Stimulated activated CD8-positive, alpha-beta memory T cell treated with anti-CD3 and anti-CD28 coated beads, Interleukin-15, amount 100 ng/mL, for 1 hour (primary cell): ENCODE measurements at regions not wholly inside any gene's neighbourhood (a gene's known extent, or its start where the extent isn't known, plus 50 kb on each side); places are given as distances from the start of the nearest gene placed in this dataset.

Source experiments
- DNase-seq: peaks from one replicate; pipeline ENCODE4 v3.0.0-alpha.2; 2020; ENCODE audit warnings: low read depth

- no peak for DNase-seq
These were observed 1523.7 kb upstream of the PIK3C3 start for GRCh38 chr18:40431071-40431985.

- no peak for DNase-seq
These were observed 1531.7 kb upstream of the PIK3C3 start for GRCh38 chr18:40423291-40423690.

- no peak for DNase-seq
These were observed 1534.4 kb upstream of the PIK3C3 start for GRCh38 chr18:40420675-40421074.

DNA sequence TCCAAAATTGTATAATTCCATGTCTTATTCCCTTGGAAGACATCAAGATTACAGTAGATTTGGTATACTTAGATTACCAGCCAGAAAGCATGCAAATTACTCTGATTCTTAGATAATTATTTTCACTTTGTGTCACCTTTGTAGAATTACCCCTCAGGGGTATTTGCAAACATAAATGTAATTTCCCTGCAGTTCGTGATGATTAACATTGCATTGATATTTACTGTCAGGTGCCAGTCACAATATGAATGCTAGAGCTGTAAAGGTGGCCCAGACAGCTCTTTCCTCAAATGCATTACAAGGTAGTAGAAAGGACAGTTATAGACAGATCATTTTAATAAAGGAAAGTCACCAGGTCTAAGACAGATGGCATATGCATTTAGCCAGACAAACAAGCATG, 1537.5 kb upstream of the PIK3C3 start:
- no peak for DNase-seq

DNA sequence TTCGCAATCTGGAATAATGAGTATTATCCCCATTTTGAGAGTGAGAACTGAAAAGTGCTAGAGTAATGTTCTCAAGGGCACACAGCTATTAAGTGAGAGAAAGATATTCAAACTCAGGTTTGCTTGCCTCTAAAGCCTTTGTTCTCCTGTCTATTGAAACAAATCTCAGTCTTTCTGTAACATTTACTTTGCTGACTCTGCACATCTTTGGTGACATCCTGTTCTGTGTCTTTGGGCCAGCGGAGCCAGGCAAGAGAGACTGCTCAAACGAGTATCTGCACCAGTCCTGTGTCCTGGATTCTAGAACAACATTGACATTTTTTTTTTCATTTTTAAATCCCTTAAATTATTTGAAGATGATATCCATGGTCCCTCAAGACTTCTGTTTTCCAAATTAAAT, 1539.2 kb upstream of the PIK3C3 start:
- no peak for DNase-seq

- no peak for DNase-seq
These were observed 1539.8 kb upstream of the PIK3C3 start for GRCh38 chr18:40415176-40415791.

DNA sequence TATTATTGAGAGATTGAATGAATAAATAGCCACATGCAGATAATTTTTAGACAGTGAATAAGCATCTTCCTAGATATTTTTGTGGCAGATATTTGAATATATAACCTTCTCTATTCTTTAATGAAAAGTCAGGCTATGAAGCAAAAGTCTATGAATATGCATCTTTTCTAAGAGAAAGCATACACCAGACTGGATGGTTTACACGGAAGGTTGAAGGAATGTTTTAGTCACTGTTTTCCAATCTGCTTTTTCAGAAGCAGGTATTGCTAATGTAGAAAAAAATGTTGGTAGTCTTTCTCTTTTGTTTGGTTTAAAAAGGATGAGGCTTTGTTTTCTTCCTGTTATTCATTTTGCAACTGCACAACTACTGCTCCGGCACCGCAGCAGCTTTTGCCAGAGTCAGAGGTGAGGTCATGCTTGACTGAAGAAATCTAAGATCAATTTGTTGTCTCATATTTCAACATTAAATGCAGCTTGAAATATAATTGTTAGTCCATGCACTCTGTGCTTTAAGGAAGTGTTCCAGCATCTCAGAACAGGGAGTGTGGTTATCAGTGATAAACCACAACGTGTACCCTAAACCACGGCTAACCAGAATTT, 1540.8 kb upstream of the PIK3C3 start:
- DNase-seq, result no peak

DNA sequence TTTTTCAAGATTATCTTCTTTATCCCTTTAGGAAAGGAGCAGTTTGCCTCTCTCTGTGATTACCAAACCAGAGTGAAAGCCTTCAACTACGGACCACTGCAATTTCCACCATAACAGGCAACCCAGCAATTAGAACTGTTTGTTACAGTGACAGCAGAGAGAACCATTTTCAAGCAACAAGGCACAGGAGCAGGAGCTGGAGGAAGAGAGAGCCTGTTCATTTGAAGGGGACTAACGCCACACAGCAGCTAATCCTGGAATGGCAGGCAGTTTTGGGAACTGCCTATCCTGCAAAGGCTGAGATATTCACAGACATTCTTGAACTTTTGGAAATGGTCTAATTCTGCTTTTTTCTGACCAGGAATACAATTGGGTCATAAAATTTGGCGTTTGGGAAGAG, 1541.9 kb upstream of the PIK3C3 start:
- no peak for DNase-seq

DNA sequence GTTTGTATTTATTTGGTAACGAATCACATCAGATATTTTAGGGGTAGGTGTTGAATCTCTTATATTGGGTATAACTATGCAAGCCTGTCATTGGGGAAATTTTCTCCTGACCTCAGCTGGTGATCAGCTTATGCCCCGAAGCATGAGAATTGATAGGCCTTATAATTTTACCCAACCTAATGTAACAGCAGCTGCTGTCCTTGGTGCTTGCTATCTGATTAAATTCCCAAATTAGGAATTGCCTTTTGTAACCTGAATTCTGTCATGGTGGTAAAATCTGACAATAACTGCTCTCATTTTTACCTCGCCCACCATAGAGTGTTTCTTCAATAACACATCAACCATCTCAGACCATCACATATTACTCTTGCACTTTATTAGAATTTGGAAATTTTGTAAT, 1542.6 kb upstream of the PIK3C3 start:
- no peak for DNase-seq

GRCh38 chr18:40407909-40408308, 1547.1 kb upstream of the PIK3C3 start:
- DNase-seq, result no peak

DNA sequence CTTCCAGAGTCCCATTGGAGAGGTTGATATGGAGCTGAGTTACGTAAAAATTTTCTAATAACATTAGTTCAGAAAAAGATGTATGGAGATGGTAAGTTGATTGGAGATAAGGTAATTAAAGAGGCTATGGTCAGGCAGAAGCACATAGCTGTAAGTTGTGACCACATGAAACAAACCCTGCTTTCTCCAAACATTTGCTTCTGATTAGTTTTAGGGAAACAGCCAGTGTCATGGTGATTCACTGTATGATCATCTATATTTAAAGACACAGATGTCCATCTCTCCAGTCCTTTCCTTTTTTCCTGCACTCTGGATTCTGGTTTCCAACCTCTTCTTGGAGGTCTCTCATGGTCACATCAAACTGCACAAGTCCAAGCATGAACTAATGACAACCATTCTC, 1550.8 kb upstream of the PIK3C3 start:
- no peak for DNase-seq

- no peak for DNase-seq
These were observed 1553.0 kb upstream of the PIK3C3 start for GRCh38 chr18:40402052-40402451.

- DNase-seq, result no peak
These were observed 1566.9 kb upstream of the PIK3C3 start for GRCh38 chr18:40388121-40388520.

GRCh38 chr18:40387130-40387787, 1567.8 kb upstream of the PIK3C3 start:
- no peak for DNase-seq

GRCh38 chr18:40382197-40382596, 1572.8 kb upstream of the PIK3C3 start:
- DNase-seq, result no peak

DNA sequence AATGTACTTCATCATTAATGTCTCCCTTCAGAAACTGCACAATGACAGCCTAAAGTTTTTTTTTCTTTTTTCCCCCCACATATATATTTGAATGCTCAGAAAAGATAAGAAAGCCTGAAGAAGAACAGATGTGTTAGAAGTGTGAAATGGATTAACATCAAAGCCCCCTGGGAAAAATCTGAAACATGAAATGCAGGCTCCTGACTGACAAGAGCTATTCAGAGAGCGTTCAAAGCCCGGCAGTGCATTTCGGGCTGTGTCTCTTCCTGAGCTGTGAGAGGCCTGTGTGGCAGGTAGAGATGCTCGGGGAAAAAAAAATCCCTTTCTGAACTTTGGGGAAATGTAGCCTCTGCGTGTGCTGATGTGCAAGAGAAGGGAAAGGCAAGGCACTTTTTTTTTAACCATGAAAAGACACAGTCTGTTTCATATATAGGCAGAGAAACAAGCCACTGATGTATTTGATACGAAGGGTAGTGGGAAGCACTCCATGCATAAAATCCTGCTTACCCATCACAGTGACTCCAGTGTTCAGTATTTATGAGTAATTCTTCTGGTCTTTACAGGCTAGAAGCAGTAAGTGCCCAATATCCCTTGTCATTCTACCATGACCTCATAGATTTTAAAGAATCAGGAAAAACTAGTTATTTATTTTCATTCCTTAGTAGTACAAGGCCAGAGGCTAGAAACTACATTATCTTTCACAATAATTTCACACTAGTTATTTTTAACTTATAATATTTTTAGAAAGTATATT, 1574.2 kb upstream of the PIK3C3 start:
- DNase-seq, result no peak

GRCh38 chr18:40375837-40376236, 1579.2 kb upstream of the PIK3C3 start:
- no peak for DNase-seq

DNA sequence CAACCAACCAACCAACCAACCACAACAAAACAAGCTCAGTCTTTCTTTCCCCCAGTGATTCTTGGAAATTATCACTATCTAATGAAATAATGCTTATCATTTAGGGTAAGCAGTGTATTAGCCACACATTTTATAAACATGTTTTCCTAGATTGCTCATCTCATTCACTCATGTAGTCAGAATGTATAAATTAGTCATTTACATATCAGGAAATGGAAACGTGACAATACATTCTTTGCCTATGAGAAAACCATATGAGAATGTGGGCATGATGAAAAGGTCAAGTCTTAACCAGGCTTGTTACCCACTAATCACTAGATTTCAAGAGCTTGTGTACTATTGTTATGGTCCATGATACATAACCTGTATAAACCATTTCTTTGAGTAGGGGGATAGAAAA, 1583.4 kb upstream of the PIK3C3 start:
- no peak for DNase-seq

DNA sequence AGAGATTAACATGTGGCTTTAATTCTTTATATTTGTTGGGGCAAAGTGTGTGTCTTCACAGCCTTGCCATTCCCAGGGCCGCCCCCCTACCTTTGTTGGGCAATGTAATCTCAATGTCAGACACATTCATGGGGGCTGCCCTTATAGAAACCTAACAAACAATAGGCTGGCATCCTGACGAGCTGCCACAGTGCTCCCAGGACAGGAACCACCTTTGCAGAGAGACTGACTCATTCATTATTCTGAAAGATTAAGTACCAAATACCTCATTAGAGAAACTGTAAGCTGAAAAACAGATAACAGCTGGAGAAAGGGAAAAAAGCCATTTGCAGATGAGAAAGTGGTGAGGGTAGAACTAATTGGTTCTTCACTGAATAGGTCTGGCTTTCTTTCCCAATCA, 1587.5 kb upstream of the PIK3C3 start:
- no peak for DNase-seq

DNA sequence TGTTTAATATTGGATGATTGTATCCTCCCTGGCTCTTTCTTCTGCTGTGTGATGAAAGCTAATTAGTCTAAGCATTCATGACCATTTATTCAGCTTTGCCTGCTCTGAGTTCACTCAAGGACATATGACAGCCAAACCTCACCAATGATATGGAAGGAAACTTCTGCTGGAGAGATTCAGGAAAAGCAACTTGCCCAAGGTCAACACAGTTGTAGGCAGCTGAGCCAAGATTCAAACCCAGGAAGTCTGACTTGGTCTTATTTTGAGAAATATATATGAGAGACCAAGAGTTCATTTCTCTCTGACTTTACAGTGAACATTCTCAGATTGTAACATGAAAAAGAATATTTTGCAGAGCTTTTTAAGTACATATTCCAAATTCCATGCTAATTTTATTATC, 1588.5 kb upstream of the PIK3C3 start:
- DNase-seq, result no peak

GRCh38 chr18:40365526-40365925, 1589.5 kb upstream of the PIK3C3 start:
- DNase-seq, result no peak

- no peak for DNase-seq
These were observed 1594.5 kb upstream of the PIK3C3 start for GRCh38 chr18:40360558-40360957.
